ENCODE measurements at regions not wholly inside any gene's neighbourhood (a gene's known extent, or its start where the extent isn't known, plus 50 kb on each side); places are given as distances from the start of the nearest gene placed in this dataset.

DNA sequence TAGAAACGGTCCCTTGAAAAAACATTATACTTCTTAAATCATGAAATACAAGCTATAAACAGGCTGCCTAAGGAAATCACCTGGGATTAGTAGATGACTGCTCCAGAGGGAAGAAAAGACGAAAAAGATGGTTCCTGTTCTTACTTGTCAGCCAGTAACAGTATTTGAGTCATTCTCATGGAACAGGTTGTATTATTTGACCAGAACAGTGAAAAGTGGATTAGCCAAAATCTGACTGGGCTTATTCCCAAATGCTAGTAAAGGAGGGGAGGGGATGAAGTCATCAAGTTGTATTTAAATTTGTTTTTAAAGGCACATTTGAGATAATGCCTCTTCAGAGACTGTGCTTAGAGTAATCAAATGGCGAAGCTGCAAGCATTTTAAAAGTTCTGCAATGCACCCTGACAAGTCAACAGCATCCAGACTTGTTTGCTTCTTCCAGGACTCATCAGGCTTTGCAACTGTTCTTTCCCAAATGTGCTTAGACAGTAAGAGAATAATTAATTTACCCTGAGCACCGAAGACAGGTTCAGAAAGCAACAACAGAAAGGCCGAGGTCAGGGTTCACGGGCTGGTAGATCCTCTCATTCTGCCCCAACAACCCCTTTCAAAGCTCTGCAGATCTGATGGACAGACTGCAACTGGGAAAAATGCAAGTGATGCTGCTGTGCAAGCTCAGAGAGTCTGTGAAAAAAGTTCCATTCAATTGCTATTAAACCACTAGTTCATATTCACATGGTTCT is 800.6 kb downstream of the KCTD16 start:
- H3K9ac ChIP-seq (ENCODE audit: low read depth, low read length): no peak overlapping the region
- H3K9me3 ChIP-seq (ENCODE audit: control insufficient read depth, insufficient read depth, low read length): no peaks in the 10 kb centered on the region
- H3K4me3 ChIP-seq (ENCODE audit: low read depth, low read length): no peak overlapping the region
- no peaks in the 10 kb centered on the region for H3K4me1 ChIP-seq (ENCODE audit: control insufficient read depth, insufficient read depth, low read length)
- H3K36me3 ChIP-seq (ENCODE audit: control insufficient read depth, insufficient read depth, low read length): no peaks in the 10 kb centered on the region
- H3K27me3 ChIP-seq (ENCODE audit: control insufficient read depth, insufficient read depth, low read length): no peaks in the 10 kb centered on the region

- H3K4me3 ChIP-seq (ENCODE audit: low read depth, low read length): no peak overlapping the region
These were observed 789.6 kb downstream of the KCTD16 start for GRCh38 chr5:144960296-144960695.

GRCh38 chr5:144958002-144958401 is 787.3 kb downstream of the KCTD16 start:
- Histone ChIP-seq H3K27me3 (ENCODE audit: control insufficient read depth, insufficient read depth, low read length) (no peaks in the 10 kb centered on the region), H3K4me3 (ENCODE audit: low read depth, low read length) (no peak overlapping the region), H3K9me3 (ENCODE audit: control insufficient read depth, insufficient read depth, low read length) (no peaks in the 10 kb centered on the region), H3K9ac (ENCODE audit: low read depth, low read length) (no peak overlapping the region), H3K36me3 (ENCODE audit: control insufficient read depth, insufficient read depth, low read length) (no peaks in the 10 kb centered on the region), H3K4me1 (ENCODE audit: control insufficient read depth, insufficient read depth, low read length) (no peaks in the 10 kb centered on the region)

More at GRCh38 chr5:144960296-144960695, 789.6 kb downstream of the KCTD16 start:
- H3K9ac ChIP-seq (ENCODE audit: low read depth, low read length): no peak overlapping the region
- H3K4me1 ChIP-seq (ENCODE audit: control insufficient read depth, insufficient read depth, low read length): no peaks in the 10 kb centered on the region
- H3K36me3 ChIP-seq (ENCODE audit: control insufficient read depth, insufficient read depth, low read length): no peaks in the 10 kb centered on the region
- H3K27me3 ChIP-seq (ENCODE audit: control insufficient read depth, insufficient read depth, low read length): no peaks in the 10 kb centered on the region
- no peaks in the 10 kb centered on the region for H3K9me3 ChIP-seq (ENCODE audit: control insufficient read depth, insufficient read depth, low read length)

GRCh38 chr5:144950996-144951395 is 780.3 kb downstream of the KCTD16 start:
- Histone ChIP-seq H3K9ac (ENCODE audit: low read depth, low read length) (no peak overlapping the region), H3K27me3 (ENCODE audit: control insufficient read depth, insufficient read depth, low read length) (no peaks in the 10 kb centered on the region), H3K4me1 (ENCODE audit: control insufficient read depth, insufficient read depth, low read length) (no peaks in the 10 kb centered on the region), H3K36me3 (ENCODE audit: control insufficient read depth, insufficient read depth, low read length) (no peaks in the 10 kb centered on the region), H3K9me3 (ENCODE audit: control insufficient read depth, insufficient read depth, low read length) (no peaks in the 10 kb centered on the region), H3K4me3 (ENCODE audit: low read depth, low read length) (no peak overlapping the region)

- H3K9me3 ChIP-seq (ENCODE audit: control insufficient read depth, insufficient read depth, low read length): no peaks in the 10 kb centered on the region
- H3K9ac ChIP-seq (ENCODE audit: low read depth, low read length): no peak overlapping the region
- H3K4me3 ChIP-seq (ENCODE audit: low read depth, low read length): no peak overlapping the region
- H3K36me3 ChIP-seq (ENCODE audit: control insufficient read depth, insufficient read depth, low read length): no peaks in the 10 kb centered on the region
- no peaks in the 10 kb centered on the region for H3K4me1 ChIP-seq (ENCODE audit: control insufficient read depth, insufficient read depth, low read length)
- no peaks in the 10 kb centered on the region for H3K27me3 ChIP-seq (ENCODE audit: control insufficient read depth, insufficient read depth, low read length)
These were observed 776.4 kb downstream of the KCTD16 start for GRCh38 chr5:144947023-144947422.

- Histone ChIP-seq H3K9me3 (ENCODE audit: control insufficient read depth, insufficient read depth, low read length) (no peaks in the 10 kb centered on the region), H3K4me1 (ENCODE audit: control insufficient read depth, insufficient read depth, low read length) (no peaks in the 10 kb centered on the region), H3K27me3 (ENCODE audit: control insufficient read depth, insufficient read depth, low read length) (no peaks in the 10 kb centered on the region), H3K9ac (ENCODE audit: low read depth, low read length) (no peak overlapping the region), H3K36me3 (ENCODE audit: control insufficient read depth, insufficient read depth, low read length) (no peaks in the 10 kb centered on the region), H3K4me3 (ENCODE audit: low read depth, low read length) (no peak overlapping the region)
These were observed 774.8 kb downstream of the KCTD16 start for GRCh38 chr5:144945503-144945902.

DNA sequence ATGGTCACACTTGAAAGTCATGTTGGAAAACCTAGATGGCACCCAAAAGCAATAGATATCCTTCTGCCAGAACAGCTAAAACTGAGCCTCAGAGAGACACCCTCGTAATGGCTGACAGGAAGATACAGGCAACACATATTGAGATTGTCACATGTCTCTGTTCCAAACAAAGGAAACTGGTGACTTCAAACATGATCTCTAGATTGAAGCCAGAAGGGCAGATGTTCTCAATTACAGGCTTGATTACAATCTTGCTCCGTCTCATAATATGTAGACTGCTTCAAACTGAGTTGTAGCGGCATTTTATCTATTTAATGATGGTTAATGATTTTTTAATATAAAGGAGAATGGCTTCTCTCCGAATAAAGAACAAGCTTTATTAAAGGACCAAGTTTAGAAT is 774.3 kb downstream of the KCTD16 start:
- Histone ChIP-seq H3K4me1 (ENCODE audit: control insufficient read depth, insufficient read depth, low read length) (no peaks in the 10 kb centered on the region), H3K9me3 (ENCODE audit: control insufficient read depth, insufficient read depth, low read length) (no peaks in the 10 kb centered on the region), H3K4me3 (ENCODE audit: low read depth, low read length) (no peak overlapping the region), H3K27me3 (ENCODE audit: control insufficient read depth, insufficient read depth, low read length) (no peaks in the 10 kb centered on the region), H3K36me3 (ENCODE audit: control insufficient read depth, insufficient read depth, low read length) (no peaks in the 10 kb centered on the region), H3K9ac (ENCODE audit: low read depth, low read length) (no peak overlapping the region)

DNA sequence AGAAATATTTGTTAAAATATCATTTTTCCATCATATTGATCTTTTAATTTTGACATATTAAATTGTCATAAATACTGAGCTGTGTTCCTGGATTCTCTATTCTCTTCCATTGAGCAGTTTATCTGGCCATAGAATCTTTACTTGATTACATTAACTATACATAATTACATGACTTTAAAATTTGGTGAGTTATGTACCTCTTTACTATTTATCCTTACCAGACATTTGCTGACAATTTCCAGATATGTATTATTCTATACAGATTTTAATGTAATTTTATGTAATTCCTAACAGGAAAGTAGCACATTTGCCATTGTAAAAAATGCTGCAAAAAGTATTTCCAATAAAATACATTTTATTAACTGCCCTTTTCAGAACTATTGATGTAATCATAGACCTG is 770.3 kb downstream of the KCTD16 start:
- no peak overlapping the region for H3K4me3 ChIP-seq (ENCODE audit: low read depth, low read length)
- H3K36me3 ChIP-seq (ENCODE audit: control insufficient read depth, insufficient read depth, low read length): no peaks in the 10 kb centered on the region
- H3K4me1 ChIP-seq (ENCODE audit: control insufficient read depth, insufficient read depth, low read length): no peaks in the 10 kb centered on the region
- no peak overlapping the region for H3K9ac ChIP-seq (ENCODE audit: low read depth, low read length)
- no peaks in the 10 kb centered on the region for H3K27me3 ChIP-seq (ENCODE audit: control insufficient read depth, insufficient read depth, low read length)
- no peaks in the 10 kb centered on the region for H3K9me3 ChIP-seq (ENCODE audit: control insufficient read depth, insufficient read depth, low read length)

DNA sequence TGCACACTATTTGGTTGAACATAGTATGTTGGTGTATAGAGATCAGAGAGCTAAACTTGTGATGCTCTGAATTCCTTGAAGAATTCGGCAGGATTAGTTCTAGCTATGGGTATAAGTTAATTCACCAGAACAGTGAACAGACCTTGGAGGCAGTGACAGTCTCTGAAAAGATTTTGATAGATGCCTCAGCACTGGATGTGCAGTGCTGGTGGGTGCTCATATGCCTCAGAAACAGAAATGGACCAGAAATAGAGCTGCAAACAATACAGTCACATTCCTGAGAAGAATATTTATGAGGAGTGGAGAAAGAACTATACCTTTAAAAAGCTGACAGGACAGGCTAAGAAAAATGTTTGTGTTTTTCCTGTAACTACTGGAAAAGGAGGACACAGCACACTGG is 747.7 kb downstream of the KCTD16 start:
- Histone ChIP-seq H3K36me3 (ENCODE audit: control insufficient read depth, insufficient read depth, low read length) (no peaks in the 10 kb centered on the region), H3K4me1 (ENCODE audit: control insufficient read depth, insufficient read depth, low read length) (no peaks in the 10 kb centered on the region), H3K4me3 (ENCODE audit: low read depth, low read length) (no peak overlapping the region), H3K9ac (ENCODE audit: low read depth, low read length) (no peak overlapping the region), H3K9me3 (ENCODE audit: control insufficient read depth, insufficient read depth, low read length) (no peaks in the 10 kb centered on the region), H3K27me3 (ENCODE audit: control insufficient read depth, insufficient read depth, low read length) (no peaks in the 10 kb centered on the region)

DNA sequence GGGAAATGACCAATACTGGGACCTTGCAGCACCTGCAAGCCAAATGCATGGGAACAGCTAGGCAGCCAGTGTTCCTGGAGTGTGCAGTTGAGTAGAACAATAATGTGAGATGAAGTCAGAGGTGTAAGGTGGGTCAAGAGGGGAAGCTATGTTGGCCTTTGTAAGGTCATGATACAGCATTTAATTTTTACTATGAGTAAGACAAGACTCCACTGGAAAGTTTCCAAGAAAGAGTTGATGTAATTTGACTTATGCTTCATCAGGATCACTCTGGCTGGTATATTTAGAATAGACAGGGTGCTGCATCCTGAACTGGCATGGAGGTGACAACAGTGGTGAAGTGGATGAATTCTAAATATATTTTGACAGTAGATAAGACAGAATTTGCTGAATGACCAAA is 744.8 kb downstream of the KCTD16 start:
- no peaks in the 10 kb centered on the region for H3K9me3 ChIP-seq (ENCODE audit: control insufficient read depth, insufficient read depth, low read length)
- H3K4me3 ChIP-seq (ENCODE audit: low read depth, low read length): no peak overlapping the region
- H3K9ac ChIP-seq (ENCODE audit: low read depth, low read length): no peak overlapping the region
- no peaks in the 10 kb centered on the region for H3K27me3 ChIP-seq (ENCODE audit: control insufficient read depth, insufficient read depth, low read length)
- no peaks in the 10 kb centered on the region for H3K4me1 ChIP-seq (ENCODE audit: control insufficient read depth, insufficient read depth, low read length)
- H3K36me3 ChIP-seq (ENCODE audit: control insufficient read depth, insufficient read depth, low read length): no peaks in the 10 kb centered on the region

- Histone ChIP-seq H3K4me3 (ENCODE audit: low read depth, low read length) (no peak overlapping the region), H3K9ac (ENCODE audit: low read depth, low read length) (no peak overlapping the region), H3K36me3 (ENCODE audit: control insufficient read depth, insufficient read depth, low read length) (no peaks in the 10 kb centered on the region), H3K4me1 (ENCODE audit: control insufficient read depth, insufficient read depth, low read length) (no peaks in the 10 kb centered on the region), H3K27me3 (ENCODE audit: control insufficient read depth, insufficient read depth, low read length) (no peaks in the 10 kb centered on the region), H3K9me3 (ENCODE audit: control insufficient read depth, insufficient read depth, low read length) (no peaks in the 10 kb centered on the region)
These were observed 743.0 kb downstream of the KCTD16 start for GRCh38 chr5:144913661-144914060.

GRCh38 chr5:144896473-144896872 is 725.8 kb downstream of the KCTD16 start:
- no peak overlapping the region for H3K4me3 ChIP-seq (ENCODE audit: low read depth, low read length)
- no peaks in the 10 kb centered on the region for H3K9me3 ChIP-seq (ENCODE audit: control insufficient read depth, insufficient read depth, low read length)
- H3K36me3 ChIP-seq (ENCODE audit: control insufficient read depth, insufficient read depth, low read length): no peaks in the 10 kb centered on the region
- H3K4me1 ChIP-seq (ENCODE audit: control insufficient read depth, insufficient read depth, low read length): no peaks in the 10 kb centered on the region
- H3K9ac ChIP-seq (ENCODE audit: low read depth, low read length): no peak overlapping the region
- H3K27me3 ChIP-seq (ENCODE audit: control insufficient read depth, insufficient read depth, low read length): no peaks in the 10 kb centered on the region
